ENCODE measurements at regions not wholly inside any gene's neighbourhood (a gene's known extent, or its start where the extent isn't known, plus 50 kb on each side); places are given as distances from the start of the nearest gene placed in this dataset.

GRCh38 chr2:175606010-175606841, 395.8 kb downstream of the LNPK start:
- POLR2A ChIA-PET, result no interaction called here
- H3K9me3 Mint-ChIP-seq, result peaks cover 11% of the 10 kb centered on the region
- ATAC-seq (peak; percentile 57), DNase-seq (ENCODE audit: low spot score) (no peak)
- CTCF ChIA-PET, result no interaction called here
- H3K27ac Mint-ChIP-seq, result peak overlapping the region; percentile 31
- TF ChIP-seq ZNF263 (CRISPR knock-in tag; IDR thresholded peaks at IDR 0.05; ENCODE audit: low read depth) (no peak), GABPB1 (CRISPR knock-in tag; IDR thresholded peaks at IDR 0.05) (peak; percentile 41; the same call in 1 of the 2 replicates)
- H3K36me3 Mint-ChIP-seq, result peaks cover 3% of the 10 kb centered on the region; the same call in 1 of the 2 replicates
- H3K4me1 Mint-ChIP-seq, result peaks cover 33% of the 10 kb centered on the region
- peaks cover 3% of the 10 kb centered on the region; the same call in 1 of the 2 replicates for H3K27me3 Mint-ChIP-seq (ENCODE audit: low read depth)
- H3K4me3 Mint-ChIP-seq, result no peak overlapping the region

DNA sequence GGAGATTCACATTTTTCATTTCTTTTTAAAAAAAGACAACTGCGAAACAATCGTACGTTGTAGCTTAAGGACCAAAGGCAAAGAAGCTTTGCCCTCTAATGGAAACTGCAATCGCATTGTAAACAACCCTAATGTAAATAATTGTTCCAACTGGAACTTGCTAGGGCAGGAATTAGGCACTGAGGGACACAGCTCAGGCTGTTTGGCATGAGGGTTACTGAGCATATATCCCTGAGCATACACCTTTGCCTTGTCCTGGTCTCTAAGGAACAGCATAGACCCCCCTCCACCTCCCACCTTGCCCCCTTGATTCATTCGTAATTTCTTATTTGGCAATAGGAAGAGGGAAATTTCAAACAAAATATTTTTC, 396.4 kb downstream of the LNPK start:
- peaks cover 3% of the 10 kb centered on the region; the same call in 1 of the 2 replicates for H3K36me3 Mint-ChIP-seq
- ChIA-PET CTCF (no interaction called here), POLR2A (no interaction called here)
- H3K4me3 Mint-ChIP-seq, result no peak overlapping the region; the same call in 1 of the 2 replicates
- peaks cover 3% of the 10 kb centered on the region; the same call in 1 of the 2 replicates for H3K27me3 Mint-ChIP-seq (ENCODE audit: low read depth)
- DNase-seq (ENCODE audit: low spot score), result no peak
- peaks cover 11% of the 10 kb centered on the region for H3K9me3 Mint-ChIP-seq
- no peak for TF ChIP-seq USF1 (CRISPR knock-in tag; IDR thresholded peaks at IDR 0.05)
- no peak for TF ChIP-seq ATF3 (CRISPR knock-in tag; conservative IDR thresholded peaks at IDR 0.05)
- no peak for TF ChIP-seq ZNF317 (CRISPR knock-in tag; IDR thresholded peaks at IDR 0.05; ENCODE audit: borderline replicate concordance, low read depth)
- TF ChIP-seq ZNF423 (CRISPR knock-in tag; IDR thresholded peaks at IDR 0.05), result no peak
- TF ChIP-seq GABPB1 (CRISPR knock-in tag; IDR thresholded peaks at IDR 0.05), result no peak
- no peak for TF ChIP-seq FOXJ3 (CRISPR knock-in tag; IDR thresholded peaks at IDR 0.05; ENCODE audit: borderline replicate concordance)
- TF ChIP-seq ZNF138 (CRISPR knock-in tag; conservative IDR thresholded peaks at IDR 0.05), result no peak
- TF ChIP-seq, protein P1, sequence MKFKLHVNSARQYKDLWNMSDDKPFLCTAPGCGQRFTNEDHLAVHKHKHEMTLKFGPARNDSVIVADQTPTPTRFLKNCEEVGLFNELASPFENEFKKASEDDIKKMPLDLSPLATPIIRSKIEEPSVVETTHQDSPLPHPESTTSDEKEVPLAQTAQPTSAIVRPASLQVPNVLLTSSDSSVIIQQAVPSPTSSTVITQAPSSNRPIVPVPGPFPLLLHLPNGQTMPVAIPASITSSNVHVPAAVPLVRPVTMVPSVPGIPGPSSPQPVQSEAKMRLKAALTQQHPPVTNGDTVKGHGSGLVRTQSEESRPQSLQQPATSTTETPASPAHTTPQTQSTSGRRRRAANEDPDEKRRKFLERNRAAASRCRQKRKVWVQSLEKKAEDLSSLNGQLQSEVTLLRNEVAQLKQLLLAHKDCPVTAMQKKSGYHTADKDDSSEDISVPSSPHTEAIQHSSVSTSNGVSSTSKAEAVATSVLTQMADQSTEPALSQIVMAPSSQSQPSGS (CRISPR knock-in tag; IDR thresholded peaks at IDR 0.05; ENCODE audit: borderline replicate concordance, low read depth), result no peak
- no peak for TF ChIP-seq TEAD1 (CRISPR knock-in tag; IDR thresholded peaks at IDR 0.05)
- TF ChIP-seq, protein P2, sequence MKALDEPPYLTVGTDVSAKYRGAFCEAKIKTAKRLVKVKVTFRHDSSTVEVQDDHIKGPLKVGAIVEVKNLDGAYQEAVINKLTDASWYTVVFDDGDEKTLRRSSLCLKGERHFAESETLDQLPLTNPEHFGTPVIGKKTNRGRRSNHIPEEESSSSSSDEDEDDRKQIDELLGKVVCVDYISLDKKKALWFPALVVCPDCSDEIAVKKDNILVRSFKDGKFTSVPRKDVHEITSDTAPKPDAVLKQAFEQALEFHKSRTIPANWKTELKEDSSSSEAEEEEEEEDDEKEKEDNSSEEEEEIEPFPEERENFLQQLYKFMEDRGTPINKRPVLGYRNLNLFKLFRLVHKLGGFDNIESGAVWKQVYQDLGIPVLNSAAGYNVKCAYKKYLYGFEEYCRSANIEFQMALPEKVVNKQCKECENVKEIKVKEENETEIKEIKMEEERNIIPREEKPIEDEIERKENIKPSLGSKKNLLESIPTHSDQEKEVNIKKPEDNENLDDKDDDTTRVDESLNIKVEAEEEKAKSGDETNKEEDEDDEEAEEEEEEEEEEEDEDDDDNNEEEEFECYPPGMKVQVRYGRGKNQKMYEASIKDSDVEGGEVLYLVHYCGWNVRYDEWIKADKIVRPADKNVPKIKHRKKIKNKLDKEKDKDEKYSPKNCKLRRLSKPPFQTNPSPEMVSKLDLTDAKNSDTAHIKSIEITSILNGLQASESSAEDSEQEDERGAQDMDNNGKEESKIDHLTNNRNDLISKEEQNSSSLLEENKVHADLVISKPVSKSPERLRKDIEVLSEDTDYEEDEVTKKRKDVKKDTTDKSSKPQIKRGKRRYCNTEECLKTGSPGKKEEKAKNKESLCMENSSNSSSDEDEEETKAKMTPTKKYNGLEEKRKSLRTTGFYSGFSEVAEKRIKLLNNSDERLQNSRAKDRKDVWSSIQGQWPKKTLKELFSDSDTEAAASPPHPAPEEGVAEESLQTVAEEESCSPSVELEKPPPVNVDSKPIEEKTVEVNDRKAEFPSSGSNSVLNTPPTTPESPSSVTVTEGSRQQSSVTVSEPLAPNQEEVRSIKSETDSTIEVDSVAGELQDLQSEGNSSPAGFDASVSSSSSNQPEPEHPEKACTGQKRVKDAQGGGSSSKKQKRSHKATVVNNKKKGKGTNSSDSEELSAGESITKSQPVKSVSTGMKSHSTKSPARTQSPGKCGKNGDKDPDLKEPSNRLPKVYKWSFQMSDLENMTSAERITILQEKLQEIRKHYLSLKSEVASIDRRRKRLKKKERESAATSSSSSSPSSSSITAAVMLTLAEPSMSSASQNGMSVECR (CRISPR knock-in tag; IDR thresholded peaks at IDR 0.05; ENCODE audit: borderline replicate concordance), result no peak
- peak; percentile 68 for ATAC-seq
- H3K27ac Mint-ChIP-seq, result peak overlapping the region; percentile 31
- peaks cover 35% of the 10 kb centered on the region for H3K4me1 Mint-ChIP-seq

DNA sequence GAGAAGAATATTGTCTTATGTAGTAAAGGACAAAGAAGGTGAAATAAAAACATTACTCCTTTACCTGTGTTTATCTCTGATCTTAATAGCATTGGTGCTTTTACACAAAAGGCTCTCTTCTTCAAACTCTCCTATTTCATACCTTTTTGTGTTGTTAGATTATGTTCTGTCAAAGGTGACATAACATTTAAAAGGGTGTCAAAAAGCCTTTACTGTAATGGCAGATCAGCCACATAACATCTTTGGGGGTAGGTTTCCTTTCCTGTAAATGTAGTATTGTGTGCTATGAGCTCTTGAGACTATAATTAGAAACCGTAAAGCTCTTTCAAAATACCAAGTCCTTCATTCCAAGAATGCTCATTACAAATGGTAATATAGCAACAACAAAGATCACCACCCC, 400.1 kb downstream of the LNPK start:
- ChIA-PET CTCF (no interaction called here), POLR2A (no interaction called here)
- no peaks in the 10 kb centered on the region; the same call in 1 of the 2 replicates for H3K27me3 Mint-ChIP-seq (ENCODE audit: low read depth)
- no peak overlapping the region for H3K27ac Mint-ChIP-seq
- peaks cover 3% of the 10 kb centered on the region; the same call in 1 of the 2 replicates for H3K36me3 Mint-ChIP-seq
- no peak for ATAC-seq
- peaks cover 11% of the 10 kb centered on the region for H3K9me3 Mint-ChIP-seq
- H3K4me1 Mint-ChIP-seq, result peaks cover 49% of the 10 kb centered on the region
- DNase-seq (ENCODE audit: low spot score), result no peak
- H3K4me3 Mint-ChIP-seq, result no peak overlapping the region
- no peak for TF ChIP-seq ZSCAN18 (CRISPR knock-in tag; IDR thresholded peaks at IDR 0.05)
- no peak for TF ChIP-seq NFE2L1 (CRISPR knock-in tag; IDR thresholded peaks at IDR 0.05)
- TF ChIP-seq, protein P3, sequence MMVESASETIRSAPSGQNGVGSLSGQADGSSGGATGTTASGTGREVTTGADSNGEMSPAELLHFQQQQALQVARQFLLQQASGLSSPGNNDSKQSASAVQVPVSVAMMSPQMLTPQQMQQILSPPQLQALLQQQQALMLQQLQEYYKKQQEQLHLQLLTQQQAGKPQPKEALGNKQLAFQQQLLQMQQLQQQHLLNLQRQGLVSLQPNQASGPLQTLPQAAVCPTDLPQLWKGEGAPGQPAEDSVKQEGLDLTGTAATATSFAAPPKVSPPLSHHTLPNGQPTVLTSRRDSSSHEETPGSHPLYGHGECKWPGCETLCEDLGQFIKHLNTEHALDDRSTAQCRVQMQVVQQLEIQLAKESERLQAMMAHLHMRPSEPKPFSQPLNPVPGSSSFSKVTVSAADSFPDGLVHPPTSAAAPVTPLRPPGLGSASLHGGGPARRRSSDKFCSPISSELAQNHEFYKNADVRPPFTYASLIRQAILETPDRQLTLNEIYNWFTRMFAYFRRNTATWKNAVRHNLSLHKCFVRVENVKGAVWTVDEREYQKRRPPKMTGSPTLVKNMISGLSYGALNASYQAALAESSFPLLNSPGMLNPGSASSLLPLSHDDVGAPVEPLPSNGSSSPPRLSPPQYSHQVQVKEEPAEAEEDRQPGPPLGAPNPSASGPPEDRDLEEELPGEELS (CRISPR knock-in tag; IDR thresholded peaks at IDR 0.05), result no peak
- TF ChIP-seq ELF4 (CRISPR knock-in tag; IDR thresholded peaks at IDR 0.05; ENCODE audit: low read depth), result no peak
- TF ChIP-seq E2F5 (CRISPR knock-in tag; IDR thresholded peaks at IDR 0.05), result no peak
- no peak for TF ChIP-seq MYBL2 (CRISPR knock-in tag; IDR thresholded peaks at IDR 0.05)
- TF ChIP-seq, protein P4, sequence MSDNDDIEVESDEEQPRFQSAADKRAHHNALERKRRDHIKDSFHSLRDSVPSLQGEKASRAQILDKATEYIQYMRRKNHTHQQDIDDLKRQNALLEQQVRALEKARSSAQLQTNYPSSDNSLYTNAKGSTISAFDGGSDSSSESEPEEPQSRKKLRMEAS (CRISPR knock-in tag; IDR thresholded peaks at IDR 0.05), result no peak
- no peak for TF ChIP-seq ESRRA (CRISPR knock-in tag; IDR thresholded peaks at IDR 0.05; ENCODE audit: borderline replicate concordance)
